Amniotic epithelial cell (primary cell): ENCODE measurements at regions not wholly inside any gene's neighbourhood (a gene's known extent, or its start where the extent isn't known, plus 50 kb on each side); places are given as distances from the start of the nearest gene placed in this dataset.

Experiments used
- DNase-seq: peaks from one replicate; pipeline ENCODE4 v3.0.0-alpha.2; 2010; ENCODE audit warnings: low read depth

- no peak for DNase-seq
Observed at GRCh38 chr4:140809676-140810075, 53.5 kb upstream of the TBC1D9 start.

- DNase-seq: no peak
Observed at GRCh38 chr4:140808256-140808655, 52.1 kb upstream of the TBC1D9 start.

GRCh38 chr4:140807491-140808252 lies 51.5 kb upstream of the TBC1D9 start:
- peak; percentile 34 for DNase-seq

- no peak for DNase-seq
Observed at GRCh38 chr4:140806163-140806562, 50.0 kb upstream of the TBC1D9 start.
